Smooth muscle cell (in vitro differentiated cells): ENCODE measurements at regions not wholly inside any gene's neighbourhood (a gene's known extent, or its start where the extent isn't known, plus 50 kb on each side); places are given as distances from the start of the nearest gene placed in this dataset.

Experiments used
- DNase-seq: peaks from one replicate; lab custom pipeline; 2025; ENCODE audit not compliant: unreplicated experiment; lab: John Stamatoyannopoulos, UW
- H2AFZ ChIP-seq: fragments of 200-600 bp; sonication (generic); 2 replicates; pipeline ENCODE4 v1.6.0; 2016; ENCODE audit warnings: antibody characterized with exemption, low read depth, mild to moderate bottlenecking
- H3F3A ChIP-seq: fragments of 200-600 bp; sonication (generic); 2 replicates; pipeline ENCODE4 v1.6.0; 2017; ENCODE audit warnings: antibody characterized with exemption, low read depth
- H3K27ac ChIP-seq: fragments of 200-600 bp; sonication (generic); 2 replicates; pipeline ENCODE4 v1.5.1; 2016; ENCODE audit warnings: low read depth, mild to moderate bottlenecking
- H3K27me3 ChIP-seq: fragments of 200-600 bp; sonication (generic); 2 replicates; pipeline ENCODE4 v1.6.1; 2016; ENCODE audit warnings: low read depth, mild to moderate bottlenecking
- H3K36me3 ChIP-seq: fragments of 200-600 bp; sonication (generic); 2 replicates; pipeline ENCODE4 v1.5.1; 2016; ENCODE audit warnings: low read depth
- H3K4me1 ChIP-seq: fragments of 200-600 bp; sonication (generic); 2 replicates; pipeline ENCODE4 v1.5.1; 2016; ENCODE audit warnings: low read depth
- H3K4me2 ChIP-seq: fragments of 200-600 bp; sonication (generic); 2 replicates; pipeline ENCODE4 v1.6.0; 2016; ENCODE audit warnings: mild to moderate bottlenecking
- H3K4me3 ChIP-seq: fragments of 200-600 bp; sonication (generic); 2 replicates; pipeline ENCODE4 v1.5.1; 2016; ENCODE audit warnings: mild to moderate bottlenecking
- H3K79me2 ChIP-seq: fragments of 200-600 bp; sonication (generic); 2 replicates; pipeline ENCODE4 v1.6.0; 2016; ENCODE audit warnings: low read depth, mild to moderate bottlenecking
- H3K9ac ChIP-seq: fragments of 200-600 bp; sonication (generic); 2 replicates; pipeline ENCODE4 v1.6.0; 2016; ENCODE audit warnings: low read depth
- H3K9me3 ChIP-seq: fragments of 200-600 bp; sonication (generic); replicated peaks from 2 replicates; pipeline ENCODE4 v1.5.1; 2016; ENCODE audit warnings: low read depth
- H4K20me1 ChIP-seq: fragments of 200-600 bp; sonication (generic); 2 replicates; pipeline ENCODE4 v1.6.0; 2016; ENCODE audit warnings: low read depth
- WGBS: methylation state at CpG from one replicate; pipeline ENCODE4 v1.1.7; 2016; ENCODE audit warnings: low lambda C conversion rate; 5-methylcytosine and 5-hydroxymethylcytosine counted together
- TF ChIP-seq, protein P1 (sequence below): fragments of 200-600 bp; sonication (generic); IDR thresholded peaks from 2 replicates; pipeline ENCODE4 v1.5.1; 2017; ENCODE audit warnings: borderline replicate concordance, mild to moderate bottlenecking, antibody characterized with exemption; ENCODE audit not compliant: insufficient read depth, poor library complexity, severe bottlenecking

DNA sequence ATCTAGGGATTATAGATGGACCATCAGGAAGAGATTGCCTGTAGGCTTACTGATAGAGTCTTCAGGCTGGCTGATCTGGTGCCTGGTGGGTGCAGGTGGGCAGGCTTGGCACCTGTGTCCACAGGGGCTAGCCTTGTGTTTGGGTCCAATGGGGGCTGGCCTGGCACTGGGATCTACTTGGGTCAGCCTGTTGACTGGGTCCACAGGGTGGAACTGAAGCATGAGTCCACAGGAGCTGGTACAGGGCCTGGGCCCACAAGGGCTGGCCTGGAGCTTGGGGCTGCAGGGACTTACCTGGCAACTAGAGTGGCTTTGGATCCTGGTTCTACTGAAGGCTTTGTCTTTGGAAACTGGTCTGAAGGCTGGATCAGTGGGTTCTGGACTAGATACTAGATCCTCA, 1217.7 kb downstream of the CDH11 start:
- TF ChIP-seq, protein P1, sequence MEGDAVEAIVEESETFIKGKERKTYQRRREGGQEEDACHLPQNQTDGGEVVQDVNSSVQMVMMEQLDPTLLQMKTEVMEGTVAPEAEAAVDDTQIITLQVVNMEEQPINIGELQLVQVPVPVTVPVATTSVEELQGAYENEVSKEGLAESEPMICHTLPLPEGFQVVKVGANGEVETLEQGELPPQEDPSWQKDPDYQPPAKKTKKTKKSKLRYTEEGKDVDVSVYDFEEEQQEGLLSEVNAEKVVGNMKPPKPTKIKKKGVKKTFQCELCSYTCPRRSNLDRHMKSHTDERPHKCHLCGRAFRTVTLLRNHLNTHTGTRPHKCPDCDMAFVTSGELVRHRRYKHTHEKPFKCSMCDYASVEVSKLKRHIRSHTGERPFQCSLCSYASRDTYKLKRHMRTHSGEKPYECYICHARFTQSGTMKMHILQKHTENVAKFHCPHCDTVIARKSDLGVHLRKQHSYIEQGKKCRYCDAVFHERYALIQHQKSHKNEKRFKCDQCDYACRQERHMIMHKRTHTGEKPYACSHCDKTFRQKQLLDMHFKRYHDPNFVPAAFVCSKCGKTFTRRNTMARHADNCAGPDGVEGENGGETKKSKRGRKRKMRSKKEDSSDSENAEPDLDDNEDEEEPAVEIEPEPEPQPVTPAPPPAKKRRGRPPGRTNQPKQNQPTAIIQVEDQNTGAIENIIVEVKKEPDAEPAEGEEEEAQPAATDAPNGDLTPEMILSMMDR, result no peak
- no peak overlapping the region for H2AFZ ChIP-seq
- no peak overlapping the region for H3K9ac ChIP-seq
- no peaks in the 10 kb centered on the region for H3F3A ChIP-seq
- H3K4me2 ChIP-seq, result no peak overlapping the region
- H3K27me3 ChIP-seq, result no peaks in the 10 kb centered on the region
- no peaks in the 10 kb centered on the region for H3K9me3 ChIP-seq
- DNase-seq, result no peak
- no peaks in the 10 kb centered on the region for H4K20me1 ChIP-seq
- H3K27ac ChIP-seq, result no peak overlapping the region
- no peak overlapping the region for H3K4me3 ChIP-seq
- no peaks in the 10 kb centered on the region for H3K36me3 ChIP-seq
- H3K4me1 ChIP-seq, result no peaks in the 10 kb centered on the region
- no peaks in the 10 kb centered on the region for H3K79me2 ChIP-seq

GRCh38 chr16:63896383-63897109, 1225.3 kb downstream of the CDH11 start:
- H3K27ac ChIP-seq, result no peak overlapping the region
- 65% methylated on average over 2 of the region's 2 CpGs for WGBS
- H3K4me3 ChIP-seq, result no peak overlapping the region
- no peaks in the 10 kb centered on the region for H4K20me1 ChIP-seq
- no peaks in the 10 kb centered on the region for H3K27me3 ChIP-seq
- no peaks in the 10 kb centered on the region for H3F3A ChIP-seq
- no peaks in the 10 kb centered on the region for H3K9me3 ChIP-seq
- TF ChIP-seq, protein P1, result no peak
- H3K4me1 ChIP-seq, result no peaks in the 10 kb centered on the region
- H3K36me3 ChIP-seq, result no peaks in the 10 kb centered on the region
- peak overlapping the region; percentile 33 for H2AFZ ChIP-seq
- no peak overlapping the region for H3K9ac ChIP-seq
- no peaks in the 10 kb centered on the region for H3K79me2 ChIP-seq
- H3K4me2 ChIP-seq, result no peak overlapping the region
- no peak for DNase-seq

DNA sequence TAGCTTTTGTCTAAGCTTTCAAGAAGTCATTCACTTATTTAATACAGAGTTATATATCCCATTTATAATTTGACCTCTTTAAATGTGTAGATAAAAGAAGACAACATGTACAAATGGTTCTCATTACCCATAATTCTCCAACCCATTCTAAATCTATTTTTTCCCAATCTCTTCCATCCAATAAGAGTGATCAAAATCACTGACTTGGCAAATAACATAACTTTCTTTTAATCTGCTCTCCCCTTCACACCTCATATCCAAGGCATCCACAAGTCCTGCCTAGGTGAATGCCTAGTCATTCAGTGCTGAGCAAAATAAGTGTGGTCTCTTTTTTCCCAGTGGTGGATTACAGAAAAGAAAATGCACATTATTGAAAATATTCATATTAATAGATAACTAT, 1231.1 kb downstream of the CDH11 start:
- Histone ChIP-seq H3F3A (no peaks in the 10 kb centered on the region), H2AFZ (no peak overlapping the region), H3K4me1 (no peaks in the 10 kb centered on the region), H3K36me3 (no peaks in the 10 kb centered on the region), H3K4me3 (no peak overlapping the region), H3K79me2 (no peaks in the 10 kb centered on the region), H4K20me1 (no peaks in the 10 kb centered on the region), H3K27me3 (no peaks in the 10 kb centered on the region), H3K9ac (no peak overlapping the region), H3K9me3 (no peaks in the 10 kb centered on the region), H3K4me2 (no peak overlapping the region), H3K27ac (no peak overlapping the region)
- TF ChIP-seq, protein P1, result no peak
- DNase-seq, result no peak

GRCh38 chr16:63890081-63890480, 1231.8 kb downstream of the CDH11 start:
- H3F3A ChIP-seq, result no peaks in the 10 kb centered on the region
- H3K27me3 ChIP-seq, result no peaks in the 10 kb centered on the region
- H3K4me2 ChIP-seq, result no peak overlapping the region
- H3K4me1 ChIP-seq, result no peaks in the 10 kb centered on the region
- H3K36me3 ChIP-seq, result no peaks in the 10 kb centered on the region
- no peak overlapping the region for H3K27ac ChIP-seq
- H3K79me2 ChIP-seq, result no peaks in the 10 kb centered on the region
- no peak for DNase-seq
- H3K4me3 ChIP-seq, result no peak overlapping the region
- no peaks in the 10 kb centered on the region for H4K20me1 ChIP-seq
- no peak overlapping the region for H3K9ac ChIP-seq
- TF ChIP-seq, protein P1, result no peak
- WGBS, result 4% methylated on average over 1 of the region's 1 CpG
- H2AFZ ChIP-seq, result no peak overlapping the region
- no peaks in the 10 kb centered on the region for H3K9me3 ChIP-seq
